ENCODE measurements at regions not wholly inside any gene's neighbourhood (a gene's known extent, or its start where the extent isn't known, plus 50 kb on each side); places are given as distances from the start of the nearest gene placed in this dataset.

- no peak overlapping the region for H3K4me3 ChIP-seq (ENCODE audit: low read depth, low read length)
- TF ChIP-seq CTCF (IDR thresholded peaks at IDR 0.05; ENCODE audit: insufficient read depth, low read length), result no peak
- no peak for DNase-seq (ENCODE audit: low read depth)
These were observed 93.1 kb upstream of the WWC1 start for GRCh38 chr5:168198359-168198758.

- TF ChIP-seq CTCF (IDR thresholded peaks at IDR 0.05; ENCODE audit: insufficient read depth, low read length), result no peak
- DNase-seq (ENCODE audit: low read depth), result no peak
- H3K4me3 ChIP-seq (ENCODE audit: low read depth, low read length), result no peak overlapping the region
These were observed 88.4 kb upstream of the WWC1 start for GRCh38 chr5:168202996-168203395.

GRCh38 chr5:168204165-168204564 is 87.3 kb upstream of the WWC1 start:
- no peak for DNase-seq (ENCODE audit: low read depth)
- H3K4me3 ChIP-seq (ENCODE audit: low read depth, low read length), result no peak overlapping the region
- TF ChIP-seq CTCF (IDR thresholded peaks at IDR 0.05; ENCODE audit: insufficient read depth, low read length), result no peak

GRCh38 chr5:168207450-168208029 is 83.9 kb upstream of the WWC1 start:
- DNase-seq (ENCODE audit: low read depth), result no peak
- no peak for TF ChIP-seq CTCF (IDR thresholded peaks at IDR 0.05; ENCODE audit: insufficient read depth, low read length)
- H3K4me3 ChIP-seq (ENCODE audit: low read depth, low read length), result no peak overlapping the region

- H3K4me3 ChIP-seq (ENCODE audit: low read depth, low read length), result no peak overlapping the region
- no peak for TF ChIP-seq CTCF (IDR thresholded peaks at IDR 0.05; ENCODE audit: insufficient read depth, low read length)
- DNase-seq (ENCODE audit: low read depth), result no peak
These were observed 82.0 kb upstream of the WWC1 start for GRCh38 chr5:168209244-168209995.

- no peak for DNase-seq (ENCODE audit: low read depth)
- TF ChIP-seq CTCF (IDR thresholded peaks at IDR 0.05; ENCODE audit: insufficient read depth, low read length), result no peak
- H3K4me3 ChIP-seq (ENCODE audit: low read depth, low read length), result no peak overlapping the region
These were observed 81.4 kb upstream of the WWC1 start for GRCh38 chr5:168209997-168210396.
